A673 (cell line): ENCODE measurements at regions not wholly inside any gene's neighbourhood (a gene's known extent, or its start where the extent isn't known, plus 50 kb on each side); places are given as distances from the start of the nearest gene placed in this dataset.

Experiments
- BruUV-seq: library from RNA; stranded (reverse); fragments of 400-500 nt; replicated peaks from 2 replicates; lab custom pipeline; 2021; lab: Mats Ljungman, UMichigan
- CTCF ChIA-PET: fragments of 300-600 bp; sonication (Branson Sonifier 250); formaldehyde crosslinking; loops from one replicate; lab custom pipeline; 2022; ENCODE audit warnings: antibody characterized with exemption; lab: Charles Lee
- POLR2A ChIA-PET: fragments of 300-600 bp; sonication (Branson Sonifier 250); formaldehyde crosslinking; loops from one replicate; lab custom pipeline; 2022; ENCODE audit warnings: antibody characterized with exemption; ENCODE audit not compliant: low non-redundant PET; lab: Charles Lee
- DNase-seq: peaks from one replicate; pipeline ENCODE4 v3.0.0-alpha.2; 2015; ENCODE audit warnings: low spot score
- H3K27ac ChIP-seq: fragments of 200-600 bp; sonication (generic); 2 replicates; pipeline ENCODE4 v1.5.1; 2016; ENCODE audit warnings: mixed run types, low read depth, mild to moderate bottlenecking, mixed read lengths, antibody characterized with exemption, low read length; ENCODE audit not compliant: poor library complexity, severe bottlenecking
- H3K27me3 ChIP-seq: fragments of 200-600 bp; sonication (generic); replicated peaks from 2 replicates; pipeline ENCODE4 v1.6.1; 2017; ENCODE audit warnings: mixed run types, low read depth, mild to moderate bottlenecking, mixed read lengths, antibody characterized with exemption, low read length; ENCODE audit not compliant: insufficient read depth, poor library complexity
- H3K36me3 ChIP-seq: fragments of 200-600 bp; sonication (generic); 2 replicates; pipeline ENCODE4 v1.6.1; 2016; ENCODE audit warnings: mixed run types, mild to moderate bottlenecking, mixed read lengths, antibody characterized with exemption, low read length; ENCODE audit not compliant: insufficient read depth, poor library complexity, severe bottlenecking
- H3K4me1 ChIP-seq: fragments of 200-600 bp; sonication (generic); 2 replicates; pipeline ENCODE4 v1.6.1; 2017; ENCODE audit warnings: mixed run types, mild to moderate bottlenecking, mixed read lengths, antibody characterized with exemption, low read length; ENCODE audit not compliant: insufficient read depth, poor library complexity, severe bottlenecking
- H3K4me3 ChIP-seq: fragments of 200-600 bp; sonication (generic); 2 replicates; pipeline ENCODE4 v1.5.1; 2016; ENCODE audit warnings: low read depth, mixed run types, mild to moderate bottlenecking, mixed read lengths, low read length; ENCODE audit not compliant: poor library complexity, severe bottlenecking
- H3K9me3 ChIP-seq: fragments of 200-600 bp; sonication (generic); 2 replicates; pipeline ENCODE4 v1.6.1; 2016; ENCODE audit warnings: mixed run types, low read depth, mild to moderate bottlenecking, mixed read lengths, antibody characterized with exemption, low read length; ENCODE audit not compliant: poor library complexity, severe bottlenecking
- CTCF ChIP-seq: fragments of 300-800, 200-600 bp; sonication (generic); conservative IDR thresholded peaks from 2 replicates; pipeline ENCODE4 v1.5.1; 2017; ENCODE audit warnings: low read depth, mild to moderate bottlenecking, antibody characterized with exemption, low read length, moderate library complexity, mixed read lengths
- EZH2 ChIP-seq: fragments of 200-600 bp; sonication (generic); IDR thresholded peaks from 2 replicates; pipeline ENCODE4 v1.6.1; 2017; ENCODE audit warnings: borderline replicate concordance, low read depth, mild to moderate bottlenecking, mixed read lengths, antibody characterized with exemption, low read length; ENCODE audit not compliant: poor library complexity, severe bottlenecking
- intact Hi-C: fragments of 100-400 bp; cut with micrococcal nuclease; formaldehyde crosslinking; loops from one replicate; pipeline ENCODE4 v1.10.0; 2022; ENCODE audit not compliant: unreplicated experiment

DNA sequence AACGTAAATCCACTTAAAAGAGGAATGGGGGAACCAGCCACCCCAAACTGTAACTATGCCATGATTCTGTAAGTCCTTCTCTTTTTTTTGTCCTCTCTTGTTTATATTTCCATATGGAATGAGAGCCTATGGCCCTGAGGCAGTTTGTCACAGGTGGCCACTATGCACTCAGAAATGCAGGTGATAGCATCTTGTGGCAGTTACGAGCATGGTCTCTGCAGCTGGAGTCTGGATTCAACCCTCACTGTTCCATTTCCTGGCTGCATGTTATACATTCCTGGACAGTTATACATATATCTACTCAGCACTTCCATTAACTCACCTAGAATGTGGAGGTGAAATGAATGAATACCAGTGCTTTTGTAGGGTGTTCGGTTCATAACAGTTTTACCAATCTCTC, 291.5 kb upstream of the FANCL start:
- no peak for TF ChIP-seq EZH2
- H3K27me3 ChIP-seq: no peaks in the 10 kb centered on the region
- H3K36me3 ChIP-seq: no peaks in the 10 kb centered on the region
- ChIA-PET CTCF (no interaction called here), POLR2A (no interaction called here)
- intact Hi-C loops: loop anchor here (10.0 kb wide), 1 partner anchor 298 kb away; no protein-coding TSS in a partner anchor
- no peaks in the 10 kb centered on the region for H3K9me3 ChIP-seq
- no peak overlapping the region for H3K27ac ChIP-seq
- no peak overlapping the region for H3K4me3 ChIP-seq
- H3K4me1 ChIP-seq: peaks cover 33% of the 10 kb centered on the region
- BruUV-seq: no TSS peak
- no peak for DNase-seq

GRCh38 chr2:58527647-58528046, 286.5 kb upstream of the FANCL start:
- intact Hi-C loops: no loop called here
- no TSS peak for BruUV-seq
- Histone ChIP-seq H3K4me3 (no peak overlapping the region), H3K9me3 (no peaks in the 10 kb centered on the region), H3K27me3 (no peaks in the 10 kb centered on the region), H3K27ac (no peak overlapping the region), H3K36me3 (no peaks in the 10 kb centered on the region), H3K4me1 (peaks cover 8% of the 10 kb centered on the region)
- peak; percentile 14 for DNase-seq
- TF ChIP-seq CTCF (no peak), EZH2 (no peak)
- POLR2A ChIA-PET: no interaction called here
- CTCF ChIA-PET: no interaction called here

DNA sequence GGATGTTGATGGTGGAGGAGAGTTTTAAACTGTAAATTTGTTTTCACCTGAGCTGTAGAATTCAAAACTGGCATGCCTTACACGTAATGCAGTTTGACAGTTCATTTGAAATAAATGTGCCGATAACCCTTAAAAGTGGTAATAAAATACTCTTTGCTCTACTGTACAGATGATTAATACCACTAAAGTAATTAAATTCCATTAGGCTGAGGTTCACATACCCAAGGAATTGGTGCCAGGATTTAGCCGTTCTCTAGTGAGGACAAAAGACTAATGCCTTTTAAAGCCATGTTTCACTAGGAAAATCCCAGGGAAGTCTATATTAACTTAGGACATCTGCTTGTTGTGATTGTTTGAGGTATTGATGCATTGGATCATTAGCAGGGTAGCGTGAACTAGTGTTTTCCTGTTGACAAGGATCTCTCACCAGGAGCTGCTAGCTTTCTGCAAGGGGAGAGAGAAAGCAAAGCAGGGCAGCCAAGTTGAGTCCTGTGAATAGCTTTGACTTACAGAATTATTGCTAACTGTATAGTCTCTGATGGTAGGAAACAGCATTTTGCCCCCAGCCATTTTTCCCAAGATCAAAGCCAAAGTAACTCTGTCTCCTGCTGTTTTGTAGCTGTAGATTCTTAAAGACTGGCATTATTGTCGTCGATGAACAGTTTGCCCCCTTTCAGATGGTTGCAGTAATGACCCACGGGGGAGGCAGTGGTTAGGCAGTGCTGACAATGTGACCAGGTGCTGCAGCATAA, 280.9 kb upstream of the FANCL start:
- POLR2A ChIA-PET: no interaction called here

More for the DNA sequence above, 280.9 kb upstream of the FANCL start:
- Histone ChIP-seq H3K36me3 (no peaks in the 10 kb centered on the region), H3K4me1 (peaks cover 4% of the 10 kb centered on the region), H3K27ac (no peak overlapping the region), H3K27me3 (no peaks in the 10 kb centered on the region), H3K4me3 (no peak overlapping the region), H3K9me3 (no peaks in the 10 kb centered on the region)
- CTCF ChIA-PET: no interaction called here
- no peak for TF ChIP-seq EZH2
- no peak for TF ChIP-seq CTCF
- intact Hi-C loops: no loop called here
- peak; percentile 11 for DNase-seq
- no TSS peak for BruUV-seq
